Calu3 (cell line): ENCODE measurements at regions not wholly inside any gene's neighbourhood (a gene's known extent, or its start where the extent isn't known, plus 50 kb on each side); places are given as distances from the start of the nearest gene placed in this dataset.

Experiments
- BruUV-seq: library from RNA; stranded (reverse); fragments of 400-500 nt; replicated peaks from 2 replicates; lab custom pipeline; 2021; lab: Mats Ljungman, UMichigan
- CTCF ChIA-PET: fragments of 300-600 bp; sonication (Branson Sonifier 250); formaldehyde crosslinking; loops from one replicate; lab custom pipeline; 2022; ENCODE audit warnings: antibody characterized with exemption; lab: Charles Lee
- DNase-seq: peaks from one replicate; pipeline ENCODE4 v3.0.0; 2022
- H3K27ac Mint-ChIP-seq: one replicate; pipeline ENCODE4 v1.8.0; 2022; ENCODE audit warnings: mixed read lengths; ENCODE audit not compliant: unreplicated experiment
- H3K27me3 Mint-ChIP-seq: one replicate; pipeline ENCODE4 v1.8.0; 2022; ENCODE audit warnings: mixed read lengths; ENCODE audit not compliant: unreplicated experiment
- H3K36me3 Mint-ChIP-seq: one replicate; pipeline ENCODE4 v1.8.0; 2022; ENCODE audit warnings: mild to moderate bottlenecking, moderate library complexity, mixed read lengths; ENCODE audit not compliant: insufficient read depth, unreplicated experiment
- H3K4me1 Mint-ChIP-seq: one replicate; pipeline ENCODE4 v1.8.0; 2022; ENCODE audit warnings: mild to moderate bottlenecking, low read depth, mixed read lengths; ENCODE audit not compliant: unreplicated experiment
- H3K4me3 Mint-ChIP-seq: one replicate; pipeline ENCODE4 v1.8.0; 2022; ENCODE audit warnings: mild to moderate bottlenecking, low read depth, moderate library complexity, mixed read lengths; ENCODE audit not compliant: unreplicated experiment
- H3K9me3 Mint-ChIP-seq: one replicate; pipeline ENCODE4 v1.8.0; 2022; ENCODE audit warnings: low read depth, mixed read lengths; ENCODE audit not compliant: unreplicated experiment
- intact Hi-C: fragments of 100-400 bp; cut with micrococcal nuclease; formaldehyde crosslinking; loops from one replicate; pipeline ENCODE4 v1.10.0; 2022; ENCODE audit not compliant: unreplicated experiment
- TF ChIP-seq, protein P1 (sequence below): fragments of 200-600 bp; IDR thresholded peaks from one replicate; pipeline ENCODE4 v1.8.0; 2022; ENCODE audit warnings: antibody characterized with exemption; ENCODE audit not compliant: unreplicated experiment

DNA sequence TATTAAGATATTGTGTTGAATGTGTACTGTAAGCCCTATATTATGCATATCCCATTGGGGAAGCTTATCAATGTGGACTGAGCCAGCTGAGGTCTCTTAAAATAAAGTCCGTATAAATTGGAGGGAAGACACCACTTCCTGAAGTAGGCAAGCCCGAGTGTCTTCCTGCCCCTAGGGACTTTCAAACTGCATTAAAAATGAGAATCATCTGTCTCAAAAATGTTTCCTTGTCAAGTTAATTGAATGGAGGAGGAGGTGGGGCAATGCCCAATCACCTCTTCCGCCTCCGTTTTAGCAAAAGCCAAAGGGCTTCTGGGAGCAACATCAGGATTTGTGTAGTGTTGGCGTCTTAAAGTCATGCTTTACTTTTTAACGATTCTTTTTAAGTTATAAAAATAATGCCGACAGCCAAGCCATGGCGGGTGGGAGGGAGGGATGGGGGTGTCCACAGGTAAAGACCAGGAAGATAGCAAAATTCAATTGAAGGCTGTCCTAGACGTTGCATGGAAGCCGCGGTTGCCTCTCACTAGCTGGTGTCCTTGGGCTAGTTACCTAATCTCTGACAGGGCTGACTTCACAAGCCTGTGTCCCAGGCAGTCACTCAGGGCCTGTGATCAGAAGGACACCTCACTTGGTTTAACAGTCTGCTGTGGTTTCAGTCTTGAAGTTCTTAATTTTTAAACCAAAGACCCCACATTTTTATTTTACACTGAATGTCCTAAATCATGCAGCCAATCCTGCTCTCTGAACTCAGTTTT lies 524.9 kb upstream of the PROK2 start:
- intact Hi-C loops, result no loop called here
- no peak for DNase-seq
- no peaks in the 10 kb centered on the region for H3K36me3 Mint-ChIP-seq
- H3K27ac Mint-ChIP-seq, result no peak overlapping the region
- no TSS peak for BruUV-seq
- no peaks in the 10 kb centered on the region for H3K9me3 Mint-ChIP-seq
- TF ChIP-seq, protein P1, sequence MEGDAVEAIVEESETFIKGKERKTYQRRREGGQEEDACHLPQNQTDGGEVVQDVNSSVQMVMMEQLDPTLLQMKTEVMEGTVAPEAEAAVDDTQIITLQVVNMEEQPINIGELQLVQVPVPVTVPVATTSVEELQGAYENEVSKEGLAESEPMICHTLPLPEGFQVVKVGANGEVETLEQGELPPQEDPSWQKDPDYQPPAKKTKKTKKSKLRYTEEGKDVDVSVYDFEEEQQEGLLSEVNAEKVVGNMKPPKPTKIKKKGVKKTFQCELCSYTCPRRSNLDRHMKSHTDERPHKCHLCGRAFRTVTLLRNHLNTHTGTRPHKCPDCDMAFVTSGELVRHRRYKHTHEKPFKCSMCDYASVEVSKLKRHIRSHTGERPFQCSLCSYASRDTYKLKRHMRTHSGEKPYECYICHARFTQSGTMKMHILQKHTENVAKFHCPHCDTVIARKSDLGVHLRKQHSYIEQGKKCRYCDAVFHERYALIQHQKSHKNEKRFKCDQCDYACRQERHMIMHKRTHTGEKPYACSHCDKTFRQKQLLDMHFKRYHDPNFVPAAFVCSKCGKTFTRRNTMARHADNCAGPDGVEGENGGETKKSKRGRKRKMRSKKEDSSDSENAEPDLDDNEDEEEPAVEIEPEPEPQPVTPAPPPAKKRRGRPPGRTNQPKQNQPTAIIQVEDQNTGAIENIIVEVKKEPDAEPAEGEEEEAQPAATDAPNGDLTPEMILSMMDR, result no peak
- no peak overlapping the region for H3K4me3 Mint-ChIP-seq
- H3K27me3 Mint-ChIP-seq, result peaks cover 25% of the 10 kb centered on the region
- CTCF ChIA-PET, result no interaction called here
- no peaks in the 10 kb centered on the region for H3K4me1 Mint-ChIP-seq

DNA sequence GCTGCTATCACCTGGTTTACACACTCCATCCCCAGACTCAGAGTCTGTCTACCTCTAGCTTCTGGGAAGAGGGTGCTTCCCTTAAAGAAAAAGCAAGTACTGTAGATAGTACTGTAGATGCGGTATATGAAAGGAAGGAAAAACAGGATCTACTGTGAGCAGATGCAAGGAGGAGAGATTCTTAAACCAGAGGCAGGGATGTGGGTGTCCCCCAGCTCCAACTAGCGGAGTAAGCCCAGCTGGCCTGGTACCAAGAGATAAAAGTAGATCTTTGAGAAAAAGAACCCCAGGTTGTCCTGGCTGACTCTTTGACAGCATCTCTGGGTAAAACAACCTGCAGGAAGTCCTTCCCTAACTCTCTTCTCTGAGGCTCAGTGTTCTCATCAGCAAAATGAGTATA lies 523.7 kb upstream of the PROK2 start:
- Mint-ChIP-seq H3K27ac (no peak overlapping the region), H3K4me3 (no peak overlapping the region), H3K36me3 (no peaks in the 10 kb centered on the region), H3K27me3 (peaks cover 37% of the 10 kb centered on the region), H3K9me3 (no peaks in the 10 kb centered on the region), H3K4me1 (no peaks in the 10 kb centered on the region)
- TF ChIP-seq, protein P1, result no peak
- intact Hi-C loops, result no loop called here
- CTCF ChIA-PET, result interaction anchor here (0.6 kb wide), 1 partner anchor 1457 kb away, joined by 5 read pairs; no protein-coding TSS in a partner anchor
- BruUV-seq, result no TSS peak
- DNase-seq, result no peak

DNA sequence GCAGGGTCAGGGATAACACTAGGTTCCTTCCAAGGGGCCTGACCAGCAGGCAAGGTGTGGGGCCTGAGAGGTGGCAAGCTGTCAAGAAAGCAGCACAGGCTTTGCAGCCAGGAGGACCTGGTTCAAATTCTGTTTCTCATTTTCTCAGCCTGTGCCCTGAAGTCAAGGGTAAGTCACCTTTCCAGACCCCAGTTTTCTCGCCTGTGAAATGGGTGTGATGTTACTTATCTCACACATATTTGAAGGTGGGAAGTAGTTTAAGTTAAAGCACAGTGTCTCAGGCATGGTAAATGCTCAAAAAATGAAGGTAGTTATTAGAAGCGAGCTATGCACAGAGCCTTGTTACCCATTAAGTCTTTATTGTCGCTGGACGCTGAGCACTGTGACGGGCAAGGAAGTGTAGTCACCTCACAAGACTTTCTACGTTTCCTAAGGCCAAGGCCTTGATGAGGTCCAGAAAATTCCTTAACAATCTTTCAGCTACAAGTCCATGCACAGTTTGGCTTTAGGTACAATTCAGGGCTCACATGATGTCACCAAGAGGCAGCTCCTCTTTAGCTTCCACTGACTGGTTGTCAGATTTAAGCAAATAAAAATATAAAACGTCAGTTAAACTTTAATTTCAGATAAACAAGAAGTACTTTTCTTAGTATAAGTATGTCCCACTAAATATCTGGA lies 522.6 kb upstream of the PROK2 start:
- Mint-ChIP-seq H3K36me3 (no peaks in the 10 kb centered on the region), H3K4me3 (no peak overlapping the region), H3K27ac (no peak overlapping the region), H3K27me3 (peaks cover 40% of the 10 kb centered on the region), H3K4me1 (no peaks in the 10 kb centered on the region), H3K9me3 (no peaks in the 10 kb centered on the region)
- intact Hi-C loops, result no loop called here
- CTCF ChIA-PET, result interaction anchor here (0.6 kb wide), 1 partner anchor 1458 kb away, joined by 5 read pairs; no protein-coding TSS in a partner anchor
- no peak for DNase-seq
- BruUV-seq, result no TSS peak
- TF ChIP-seq, protein P1, result no peak

DNA sequence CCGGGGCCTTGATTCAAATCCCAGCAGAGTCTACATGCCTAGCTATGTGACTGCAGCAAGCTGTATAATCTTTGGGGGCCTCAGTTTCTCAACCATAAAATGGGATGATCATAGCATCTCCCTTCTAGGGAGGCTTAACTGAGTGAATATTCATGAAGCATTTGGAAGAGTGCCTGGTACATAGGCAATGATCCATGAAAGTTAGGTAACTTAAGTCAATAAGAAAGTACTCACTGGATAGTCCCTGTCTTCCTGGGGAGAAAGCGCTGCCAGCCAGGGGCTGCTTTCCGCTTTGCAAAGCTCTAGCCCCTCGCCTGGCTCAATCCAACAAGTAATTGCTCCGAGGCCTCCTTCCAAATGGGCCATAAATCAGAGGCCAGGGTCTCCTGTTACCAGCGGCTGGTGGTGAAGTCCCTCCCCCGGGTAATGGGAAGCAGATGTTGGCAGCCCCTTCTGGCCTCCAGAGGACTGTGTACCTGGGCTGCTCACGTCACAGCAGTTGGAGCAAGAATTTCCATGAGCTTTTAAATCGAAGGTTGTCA lies 521.9 kb upstream of the PROK2 start:
- H3K4me1 Mint-ChIP-seq, result no peaks in the 10 kb centered on the region
- DNase-seq, result no peak
- TF ChIP-seq, protein P1, result no peak
- no TSS peak for BruUV-seq
- no peaks in the 10 kb centered on the region for H3K9me3 Mint-ChIP-seq
- peaks cover 46% of the 10 kb centered on the region for H3K27me3 Mint-ChIP-seq
- H3K36me3 Mint-ChIP-seq, result no peaks in the 10 kb centered on the region
- no peak overlapping the region for H3K4me3 Mint-ChIP-seq
- intact Hi-C loops, result no loop called here
- no peak overlapping the region for H3K27ac Mint-ChIP-seq
- CTCF ChIA-PET, result no interaction called here
